Mammary epithelial cell (primary cell): ENCODE measurements at regions not wholly inside any gene's neighbourhood (a gene's known extent, or its start where the extent isn't known, plus 50 kb on each side); places are given as distances from the start of the nearest gene placed in this dataset.

Experiments used
- CTCF ChIP-seq, 2 donors: IDR thresholded peaks in 1 of 2; conservative IDR thresholded peaks in 1 of 2; 2 replicates each; pipeline ENCODE4 v1.5.1; 2011 to 2012; ENCODE audit warnings: inconsistent platforms in 2 of 2, low read length in 2 of 2, mild to moderate bottlenecking in 2 of 2, control low read depth in 1 of 2, low read depth in 1 of 2; ENCODE audit not compliant: insufficient read depth in 1 of 2; ENCODE audit errors: extremely low read depth in 1 of 2
- EZH2 ChIP-seq: IDR thresholded peaks from 2 replicates; pipeline ENCODE4 v1.6.1; 2012; ENCODE audit warnings: low read length, inconsistent platforms, borderline replicate concordance

GRCh38 chr12:41724216-41724615 is 420.5 kb downstream of the GXYLT1 start:
- TF ChIP-seq CTCF (conservative IDR thresholded peaks at IDR 0.05 in 1 of 2, IDR thresholded peaks at IDR 0.05 in 1 of 2; ENCODE audit: extremely low read depth in 1 of 2, insufficient read depth in 1 of 2, low read depth in 1 of 2, low read length in 2 of 2) (no peak), EZH2 (no peak)
